ENCODE measurements at regions not wholly inside any gene's neighbourhood (a gene's known extent, or its start where the extent isn't known, plus 50 kb on each side); places are given as distances from the start of the nearest gene placed in this dataset.

- TF ChIP-seq CTCF (IDR thresholded peaks at IDR 0.05; ENCODE audit: low read depth, low read length) (no peak), EZH2phosphoT487 (IDR thresholded peaks at IDR 0.05; ENCODE audit: low read depth) (no peak)
Measured at GRCh38 chr12:84480803-84481202, 431.8 kb downstream of the SLC6A15 start.
